Neural progenitor cell (in vitro differentiated cells): ENCODE measurements at regions not wholly inside any gene's neighbourhood (a gene's known extent, or its start where the extent isn't known, plus 50 kb on each side); places are given as distances from the start of the nearest gene placed in this dataset.

ENCODE experiments used
- DNase-seq: peaks from one replicate; pipeline ENCODE4 v3.0.0-alpha.2; 2016; ENCODE audit warnings: low spot score
- H2AFZ ChIP-seq: fragments of 200-600 bp; sonication (generic); replicated peaks from 2 replicates; pipeline ENCODE4 v1.6.1; 2016; ENCODE audit warnings: antibody characterized with exemption
- H3F3A ChIP-seq: fragments of 200-600 bp; sonication (generic); 2 replicates; pipeline ENCODE4 v1.6.1; 2016; ENCODE audit warnings: antibody characterized with exemption, low read depth
- H3K27ac ChIP-seq: fragments of 200-600 bp; sonication (generic); 2 replicates; pipeline ENCODE4 v1.5.1; 2016; ENCODE audit warnings: mild to moderate bottlenecking
- H3K27me3 ChIP-seq: fragments of 200-600 bp; sonication (generic); 2 replicates; pipeline ENCODE4 v1.6.1; 2016; ENCODE audit warnings: mild to moderate bottlenecking, moderate library complexity
- H3K36me3 ChIP-seq: fragments of 200-600 bp; sonication (generic); 2 replicates; pipeline ENCODE4 v1.5.1; 2016
- H3K4me1 ChIP-seq: fragments of 200-600 bp; sonication (generic); 2 replicates; pipeline ENCODE4 v1.6.1; 2016; ENCODE audit warnings: mixed run types
- H3K4me2 ChIP-seq: fragments of 200-600 bp; sonication (generic); 2 replicates; pipeline ENCODE4 v1.6.1; 2016
- H3K4me3 ChIP-seq: fragments of 200-600 bp; sonication (generic); 2 replicates; pipeline ENCODE4 v1.5.1; 2016
- H3K79me2 ChIP-seq: fragments of 200-600 bp; sonication (generic); 2 replicates; pipeline ENCODE4 v1.6.1; 2016; ENCODE audit warnings: low read depth
- H3K9ac ChIP-seq: fragments of 200-600 bp; sonication (generic); 2 replicates; pipeline ENCODE4 v1.6.1; 2016
- H3K9me3 ChIP-seq: fragments of 200-600 bp; sonication (generic); 2 replicates; pipeline ENCODE4 v1.5.1; 2016; ENCODE audit warnings: low read depth
- H4K20me1 ChIP-seq: fragments of 200-600 bp; sonication (generic); 2 replicates; pipeline ENCODE4 v1.6.1; 2016; ENCODE audit warnings: low read depth
- H3K27ac Mint-ChIP-seq: 3 replicates; pipeline ENCODE4 v1.8.0; 2021; ENCODE audit warnings: mixed read lengths
- H3K27me3 Mint-ChIP-seq: 2 replicates; pipeline ENCODE4 v1.8.0; 2022; ENCODE audit warnings: low read depth, mild to moderate bottlenecking, inconsistent platforms, moderate library complexity, mixed read lengths; ENCODE audit not compliant: insufficient read depth
- H3K36me3 Mint-ChIP-seq: 3 replicates; pipeline ENCODE4 v1.8.0; 2021; ENCODE audit warnings: mixed read lengths
- H3K4me1 Mint-ChIP-seq: 3 replicates; pipeline ENCODE4 v1.8.0; 2021; ENCODE audit warnings: mixed read lengths
- H3K4me3 Mint-ChIP-seq: 3 replicates; pipeline ENCODE4 v1.8.0; 2021; ENCODE audit warnings: mild to moderate bottlenecking, moderate library complexity, mixed read lengths
- H3K9me3 Mint-ChIP-seq: 3 replicates; pipeline ENCODE4 v1.8.0; 2020; ENCODE audit warnings: mixed read lengths
- EZH2 ChIP-seq: fragments of 200-600 bp; sonication (generic); IDR thresholded peaks from 2 replicates; pipeline ENCODE4 v1.6.1; 2017; ENCODE audit warnings: antibody characterized with exemption, mild to moderate bottlenecking, moderate library complexity
- EZH2phosphoT487 ChIP-seq: fragments of 200-600 bp; sonication (generic); IDR thresholded peaks from 2 replicates; pipeline ENCODE4 v1.6.1; 2017; ENCODE audit warnings: antibody characterized with exemption
- TF ChIP-seq, protein P1 (sequence below): fragments of 200-600 bp; sonication (generic); IDR thresholded peaks from 2 replicates; pipeline ENCODE4 v1.5.1; 2017; ENCODE audit warnings: antibody characterized with exemption, mild to moderate bottlenecking

DNA sequence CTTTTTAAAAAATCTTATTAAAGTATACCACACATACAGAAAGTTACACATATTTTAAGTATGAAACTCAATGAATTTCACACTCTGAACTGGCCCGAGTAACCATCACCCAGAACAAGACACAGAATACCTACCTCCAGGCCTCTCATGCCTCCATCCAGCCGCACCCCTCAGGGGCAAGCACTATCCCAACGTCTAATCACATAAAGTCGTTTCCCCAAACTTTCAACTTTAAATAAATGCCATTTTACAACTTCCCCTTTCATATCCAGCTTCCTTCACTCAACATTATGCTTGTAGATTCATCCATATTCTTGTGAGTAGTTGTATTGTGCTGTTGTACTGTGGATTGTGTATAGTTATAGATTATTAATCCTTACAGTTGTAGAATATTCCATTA lies 539.1 kb downstream of the CD83 start:
- no peak overlapping the region for H2AFZ ChIP-seq
- Mint-ChIP-seq H3K4me1 (peaks cover 26% of the 10 kb centered on the region), H3K4me3 (no peak overlapping the region), H3K27ac (no peak overlapping the region), H3K36me3 (no peaks in the 10 kb centered on the region), H3K27me3 (peaks cover 5% of the 10 kb centered on the region), H3K9me3 (no peaks in the 10 kb centered on the region)
- H3K4me1 ChIP-seq = peaks cover 20% of the 10 kb centered on the region
- H4K20me1 ChIP-seq = no peaks in the 10 kb centered on the region
- H3K4me2 ChIP-seq = no peak overlapping the region
- H3K27ac ChIP-seq = no peak overlapping the region
- DNase-seq = no peak
- TF ChIP-seq EZH2phosphoT487 = no peak
- TF ChIP-seq, protein P1, sequence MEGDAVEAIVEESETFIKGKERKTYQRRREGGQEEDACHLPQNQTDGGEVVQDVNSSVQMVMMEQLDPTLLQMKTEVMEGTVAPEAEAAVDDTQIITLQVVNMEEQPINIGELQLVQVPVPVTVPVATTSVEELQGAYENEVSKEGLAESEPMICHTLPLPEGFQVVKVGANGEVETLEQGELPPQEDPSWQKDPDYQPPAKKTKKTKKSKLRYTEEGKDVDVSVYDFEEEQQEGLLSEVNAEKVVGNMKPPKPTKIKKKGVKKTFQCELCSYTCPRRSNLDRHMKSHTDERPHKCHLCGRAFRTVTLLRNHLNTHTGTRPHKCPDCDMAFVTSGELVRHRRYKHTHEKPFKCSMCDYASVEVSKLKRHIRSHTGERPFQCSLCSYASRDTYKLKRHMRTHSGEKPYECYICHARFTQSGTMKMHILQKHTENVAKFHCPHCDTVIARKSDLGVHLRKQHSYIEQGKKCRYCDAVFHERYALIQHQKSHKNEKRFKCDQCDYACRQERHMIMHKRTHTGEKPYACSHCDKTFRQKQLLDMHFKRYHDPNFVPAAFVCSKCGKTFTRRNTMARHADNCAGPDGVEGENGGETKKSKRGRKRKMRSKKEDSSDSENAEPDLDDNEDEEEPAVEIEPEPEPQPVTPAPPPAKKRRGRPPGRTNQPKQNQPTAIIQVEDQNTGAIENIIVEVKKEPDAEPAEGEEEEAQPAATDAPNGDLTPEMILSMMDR = no peak
- TF ChIP-seq EZH2 = no peak
- no peaks in the 10 kb centered on the region for H3F3A ChIP-seq
- no peaks in the 10 kb centered on the region for H3K27me3 ChIP-seq
- no peaks in the 10 kb centered on the region for H3K9me3 ChIP-seq
- H3K9ac ChIP-seq = no peak overlapping the region
- H3K4me3 ChIP-seq = no peak overlapping the region
- H3K79me2 ChIP-seq = no peaks in the 10 kb centered on the region
- H3K36me3 ChIP-seq = no peaks in the 10 kb centered on the region

DNA sequence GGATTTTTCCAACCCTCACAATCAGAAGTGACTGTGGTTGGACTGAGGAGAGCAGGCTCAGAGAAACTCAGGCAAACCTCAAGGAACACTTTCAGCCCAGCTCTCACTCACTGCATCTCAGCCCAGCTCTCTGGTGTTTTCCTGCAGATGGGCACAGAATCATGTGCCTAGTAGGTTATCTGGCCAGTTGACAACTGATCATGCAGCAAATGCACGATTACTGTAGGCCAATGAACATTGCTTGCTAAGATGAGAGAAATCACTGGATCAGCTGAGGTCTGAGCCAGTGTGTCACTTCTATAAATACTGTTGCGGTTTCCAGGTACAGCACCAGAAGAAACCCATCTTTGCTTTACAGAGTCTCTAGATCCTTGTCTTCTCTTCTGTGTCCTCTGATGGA lies 540.5 kb downstream of the CD83 start:
- Histone ChIP-seq H3K27me3 (no peaks in the 10 kb centered on the region), H3F3A (no peaks in the 10 kb centered on the region), H3K9me3 (no peaks in the 10 kb centered on the region), H2AFZ (no peak overlapping the region), H3K4me2 (no peak overlapping the region), H3K9ac (no peak overlapping the region), H3K79me2 (no peaks in the 10 kb centered on the region), H3K36me3 (no peaks in the 10 kb centered on the region), H3K27ac (no peak overlapping the region), H3K4me3 (no peak overlapping the region), H4K20me1 (no peaks in the 10 kb centered on the region), H3K4me1 (peaks cover 27% of the 10 kb centered on the region)
- H3K9me3 Mint-ChIP-seq = no peaks in the 10 kb centered on the region
- H3K27ac Mint-ChIP-seq = no peak overlapping the region
- H3K4me3 Mint-ChIP-seq = no peak overlapping the region
- no peaks in the 10 kb centered on the region for H3K36me3 Mint-ChIP-seq
- H3K4me1 Mint-ChIP-seq = peaks cover 26% of the 10 kb centered on the region
- peaks cover 2% of the 10 kb centered on the region for H3K27me3 Mint-ChIP-seq
- DNase-seq = no peak
- TF ChIP-seq, protein P1 = no peak
- no peak for TF ChIP-seq EZH2phosphoT487
- no peak for TF ChIP-seq EZH2

DNA sequence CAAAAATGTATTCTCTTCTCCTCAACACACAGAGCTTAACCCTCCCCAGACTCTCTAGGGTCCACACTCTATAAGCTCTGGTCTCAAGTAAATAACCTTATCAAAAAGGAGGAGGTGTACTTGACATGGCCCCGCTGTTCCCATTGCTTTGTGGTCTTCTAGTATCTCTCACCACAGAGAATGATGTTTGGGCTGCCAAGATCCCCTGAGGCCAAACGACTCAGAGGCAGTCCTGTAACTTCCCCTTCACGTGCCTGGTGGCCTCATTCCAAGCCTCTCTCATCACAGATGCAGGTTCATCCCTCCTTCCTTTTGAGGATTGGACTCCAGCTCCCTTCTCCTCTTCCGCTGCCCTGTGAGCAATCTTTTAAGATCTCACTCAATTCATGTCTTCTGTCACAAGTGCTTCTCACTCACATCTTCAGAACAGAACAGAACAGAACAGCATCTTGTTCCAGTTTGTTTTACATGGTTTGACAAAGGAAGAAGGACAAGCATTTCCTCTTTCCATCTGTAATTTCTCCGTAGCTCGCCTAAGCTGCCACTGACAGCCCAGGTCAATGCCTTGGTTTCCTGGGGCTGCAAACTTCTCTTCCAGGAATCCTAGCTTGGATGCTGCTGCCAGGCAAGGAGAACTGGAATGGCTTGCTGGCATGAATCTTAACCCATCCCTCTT lies 541.5 kb downstream of the CD83 start:
- Mint-ChIP-seq H3K36me3 (no peaks in the 10 kb centered on the region), H3K9me3 (no peaks in the 10 kb centered on the region), H3K4me3 (no peak overlapping the region), H3K4me1 (peaks cover 28% of the 10 kb centered on the region), H3K27ac (no peak overlapping the region), H3K27me3 (peaks cover 3% of the 10 kb centered on the region)
- no peak for DNase-seq
- Histone ChIP-seq H3K27me3 (no peaks in the 10 kb centered on the region), H2AFZ (no peak overlapping the region), H3K36me3 (no peaks in the 10 kb centered on the region), H3K79me2 (no peaks in the 10 kb centered on the region), H3K9me3 (no peaks in the 10 kb centered on the region), H3F3A (no peaks in the 10 kb centered on the region), H3K4me2 (no peak overlapping the region), H3K27ac (no peak overlapping the region), H4K20me1 (no peaks in the 10 kb centered on the region), H3K4me1 (peaks cover 27% of the 10 kb centered on the region), H3K9ac (no peak overlapping the region), H3K4me3 (no peak overlapping the region)
- TF ChIP-seq EZH2phosphoT487 (no peak), EZH2 (no peak)
- TF ChIP-seq, protein P1 = no peak
